ENCODE measurements at regions not wholly inside any gene's neighbourhood (a gene's known extent, or its start where the extent isn't known, plus 50 kb on each side); places are given as distances from the start of the nearest gene placed in this dataset.

GRCh38 chr6:148608199-148608951 lies 138.5 kb upstream of the UST start:
- TF ChIP-seq FOSL2 (IDR thresholded peaks at IDR 0.05; ENCODE audit: borderline replicate concordance, low read depth), result no peak
- TF ChIP-seq TEAD4 (IDR thresholded peaks at IDR 0.05; ENCODE audit: borderline replicate concordance, insufficient read depth), result no peak
- no peak for TF ChIP-seq RFX5 (IDR thresholded peaks at IDR 0.05; ENCODE audit: low read length)
- TF ChIP-seq CTCF (IDR thresholded peaks at IDR 0.05), result peak; percentile 62
